ENCODE measurements at regions not wholly inside any gene's neighbourhood (a gene's known extent, or its start where the extent isn't known, plus 50 kb on each side); places are given as distances from the start of the nearest gene placed in this dataset.

- no peak overlapping the region for H3K4me3 ChIP-seq (ENCODE audit: low read length)
- DNase-seq (ENCODE audit: low read depth), result peak; percentile 29
- no peak for TF ChIP-seq CTCF (conservative IDR thresholded peaks at IDR 0.05; ENCODE audit: low read length)
These were observed 152.1 kb downstream of the AXIN2 start for GRCh38 chr17:65409381-65409780.

GRCh38 chr17:65408050-65408449, 153.4 kb downstream of the AXIN2 start:
- no peak overlapping the region for H3K4me3 ChIP-seq (ENCODE audit: low read length)
- no peak for DNase-seq (ENCODE audit: low read depth)
- no peak for TF ChIP-seq CTCF (conservative IDR thresholded peaks at IDR 0.05; ENCODE audit: low read length)

GRCh38 chr17:65407017-65407416, 154.4 kb downstream of the AXIN2 start:
- peak; percentile 79 for DNase-seq (ENCODE audit: low read depth)
- TF ChIP-seq CTCF (conservative IDR thresholded peaks at IDR 0.05; ENCODE audit: low read length), result no peak

GRCh38 chr17:65406552-65406951, 154.9 kb downstream of the AXIN2 start:
- TF ChIP-seq CTCF (conservative IDR thresholded peaks at IDR 0.05; ENCODE audit: low read length), result no peak

More at GRCh38 chr17:65407017-65407416, 154.4 kb downstream of the AXIN2 start:
- H3K4me3 ChIP-seq (ENCODE audit: low read length), result no peak overlapping the region

GRCh38 chr17:65405563-65405962, 155.9 kb downstream of the AXIN2 start:
- TF ChIP-seq CTCF (conservative IDR thresholded peaks at IDR 0.05; ENCODE audit: low read length), result no peak
- H3K4me3 ChIP-seq (ENCODE audit: low read length), result no peak overlapping the region
- DNase-seq (ENCODE audit: low read depth), result no peak

More at GRCh38 chr17:65406552-65406951, 154.9 kb downstream of the AXIN2 start:
- no peak for DNase-seq (ENCODE audit: low read depth)
- H3K4me3 ChIP-seq (ENCODE audit: low read length), result no peak overlapping the region

- H3K4me3 ChIP-seq (ENCODE audit: low read length), result no peak overlapping the region
- TF ChIP-seq CTCF (conservative IDR thresholded peaks at IDR 0.05; ENCODE audit: low read length), result no peak
- no peak for DNase-seq (ENCODE audit: low read depth)
These were observed 156.7 kb downstream of the AXIN2 start for GRCh38 chr17:65404761-65405160.

GRCh38 chr17:65403626-65404025, 157.8 kb downstream of the AXIN2 start:
- H3K4me3 ChIP-seq (ENCODE audit: low read length), result no peak overlapping the region
- no peak for DNase-seq (ENCODE audit: low read depth)
- TF ChIP-seq CTCF (conservative IDR thresholded peaks at IDR 0.05; ENCODE audit: low read length), result no peak
